Gastrocnemius medialis (tissue), 4 donors: ENCODE measurements at regions not wholly inside any gene's neighbourhood (a gene's known extent, or its start where the extent isn't known, plus 50 kb on each side); places are given as distances from the start of the nearest gene placed in this dataset.

Experiments
- CTCF ChIP-seq, 5 experiments: fragments of 450-650 bp in 3 of 5; fragments of 200-600 bp in 2 of 5; sonication (generic) in 2 of 5; IDR thresholded peaks in 4 of 5; conservative IDR thresholded peaks in 1 of 5; 1 replicate in 4 of 5; 2 replicates in 1 of 5; pipeline ENCODE4 v1.5.1; 2016 to 2019; ENCODE audit warnings: antibody characterized with exemption in 5 of 5, mild to moderate bottlenecking in 3 of 5, moderate library complexity in 3 of 5
- POLR2A ChIP-seq, 2 donors: fragments of 450-650 bp; IDR thresholded peaks; one replicate each; pipeline ENCODE4 v1.6.1; 2017; ENCODE audit warnings: antibody characterized with exemption in 2 of 2, mild to moderate bottlenecking in 2 of 2, moderate library complexity in 2 of 2

- TF ChIP-seq POLR2A (IDR thresholded peaks at IDR 0.05), result no peak
- TF ChIP-seq CTCF (IDR thresholded peaks at IDR 0.05 in 4 of 5, conservative IDR thresholded peaks at IDR 0.05 in 1 of 5), result no peak
Measured at GRCh38 chr9:82511626-82512025, 523.1 kb downstream of the SPATA31D1 start.
